Pulmonary artery endothelial cell (primary cell): ENCODE measurements at regions not wholly inside any gene's neighbourhood (a gene's known extent, or its start where the extent isn't known, plus 50 kb on each side); places are given as distances from the start of the nearest gene placed in this dataset.

Experiments used
- DNase-seq: peaks from one replicate; pipeline ENCODE4 v3.0.0-alpha.2; 2011; ENCODE audit warnings: low read depth, low spot score

DNA sequence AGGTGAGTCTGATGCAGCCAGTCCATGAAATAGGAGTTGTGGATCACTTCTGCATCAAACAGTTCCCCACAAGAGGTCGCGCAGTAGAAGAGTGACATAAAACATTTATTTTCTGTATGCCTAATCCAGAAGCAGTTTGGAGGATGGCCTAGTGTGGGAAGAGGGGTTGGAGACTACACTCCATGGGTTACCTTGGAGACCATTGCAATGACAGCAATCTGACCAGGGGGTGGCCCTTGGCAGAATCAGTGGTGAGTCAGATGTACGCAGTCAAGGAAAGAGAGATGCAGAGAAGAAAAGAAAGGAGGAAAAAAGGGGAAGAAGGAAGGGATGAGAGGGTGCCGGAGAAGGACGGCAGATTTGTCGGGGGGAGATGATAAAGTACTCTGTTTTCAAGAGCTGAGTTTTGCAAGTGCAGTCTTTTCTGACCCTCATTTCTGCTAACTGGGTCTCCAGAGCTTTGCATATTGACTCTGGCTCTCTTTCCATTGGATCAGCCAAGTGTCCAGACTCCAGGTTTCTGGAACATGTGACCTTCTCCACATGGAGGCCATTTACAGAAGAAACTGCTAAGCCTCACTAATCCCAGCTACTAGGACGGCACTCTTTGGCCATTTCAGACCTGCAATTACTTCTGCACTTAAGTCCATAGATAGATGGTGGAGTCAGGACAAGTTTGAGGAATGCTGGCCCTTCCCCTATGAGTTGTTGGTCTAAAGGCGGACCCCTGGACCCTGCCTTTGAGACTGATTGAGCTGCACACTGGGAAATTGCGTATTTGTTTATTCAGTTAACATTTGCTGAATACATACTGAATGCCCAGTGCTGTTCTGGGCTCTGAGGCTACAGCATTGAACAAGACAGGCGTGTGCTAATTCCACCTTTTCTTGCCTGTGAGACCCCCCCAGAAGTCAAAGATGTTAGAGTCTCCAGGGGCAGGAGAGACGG is 424.2 kb downstream of the BCL11B start:
- no peak for DNase-seq

DNA sequence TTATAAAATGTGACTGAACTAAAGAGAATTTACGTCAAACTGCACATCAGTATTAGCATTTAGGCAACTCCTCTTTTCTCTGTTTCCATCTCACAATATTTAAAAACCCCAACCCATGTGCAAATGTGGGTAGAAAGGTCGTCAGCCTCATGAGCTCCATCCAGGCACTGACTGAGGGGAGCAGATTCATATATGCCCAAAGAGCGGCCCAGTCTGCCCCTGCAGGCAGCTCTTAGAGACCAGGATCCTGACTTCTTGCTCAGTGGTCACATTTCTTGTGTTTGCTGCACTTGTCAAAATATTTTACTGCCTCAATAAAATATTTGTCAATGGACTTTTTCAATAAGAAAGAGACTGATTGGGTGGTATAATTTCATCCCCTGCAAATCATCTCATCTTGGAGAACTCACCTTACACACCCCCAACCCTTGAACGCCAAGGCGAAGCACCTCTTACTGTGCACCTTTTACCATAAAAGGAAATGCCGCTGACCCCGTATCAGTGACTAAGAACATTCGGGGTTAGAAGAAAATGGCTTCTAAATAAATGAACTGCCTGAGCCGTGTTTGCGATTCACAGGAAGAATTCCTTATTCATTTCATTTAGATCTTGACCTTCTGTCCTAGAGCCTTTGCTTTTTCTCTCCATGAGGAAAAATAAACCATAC is 418.8 kb downstream of the BCL11B start:
- no peak for DNase-seq

DNA sequence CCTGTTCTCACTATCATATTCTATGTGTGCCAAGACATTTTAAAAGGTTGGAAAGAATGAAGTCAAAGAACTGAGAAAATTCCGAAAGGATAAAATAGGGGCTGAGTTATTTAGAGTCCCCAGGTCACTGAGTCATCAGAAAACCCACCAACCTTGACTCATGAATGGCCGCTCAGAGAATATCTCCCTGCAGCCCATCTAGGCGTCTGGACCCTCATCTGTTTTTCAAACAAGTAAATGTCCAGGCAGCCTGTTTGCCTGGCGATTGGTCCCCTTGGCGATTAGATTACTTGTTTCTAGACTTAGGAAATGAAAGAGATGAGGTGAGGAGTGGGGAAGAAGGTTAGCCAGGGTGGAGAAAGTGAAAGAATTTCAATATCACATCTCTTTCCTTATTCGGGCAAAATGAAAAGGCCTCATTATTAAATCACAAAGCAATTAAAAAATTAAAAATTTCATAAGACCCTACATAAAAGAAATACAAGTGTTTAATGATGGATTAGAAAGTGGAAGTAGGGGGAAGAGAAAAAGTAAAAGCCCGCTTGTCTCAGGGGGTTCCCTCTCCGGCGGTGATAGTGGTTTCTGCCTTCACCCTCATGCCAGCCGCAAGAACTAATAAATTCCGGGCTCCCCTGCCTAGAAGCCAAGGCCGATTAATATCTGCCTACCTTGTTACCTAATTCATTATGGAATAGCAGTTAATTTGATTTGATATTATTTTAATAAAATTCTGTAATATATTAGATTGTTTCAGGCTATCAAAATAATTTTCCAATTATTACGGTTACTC is 415.9 kb downstream of the BCL11B start:
- no peak for DNase-seq

DNA sequence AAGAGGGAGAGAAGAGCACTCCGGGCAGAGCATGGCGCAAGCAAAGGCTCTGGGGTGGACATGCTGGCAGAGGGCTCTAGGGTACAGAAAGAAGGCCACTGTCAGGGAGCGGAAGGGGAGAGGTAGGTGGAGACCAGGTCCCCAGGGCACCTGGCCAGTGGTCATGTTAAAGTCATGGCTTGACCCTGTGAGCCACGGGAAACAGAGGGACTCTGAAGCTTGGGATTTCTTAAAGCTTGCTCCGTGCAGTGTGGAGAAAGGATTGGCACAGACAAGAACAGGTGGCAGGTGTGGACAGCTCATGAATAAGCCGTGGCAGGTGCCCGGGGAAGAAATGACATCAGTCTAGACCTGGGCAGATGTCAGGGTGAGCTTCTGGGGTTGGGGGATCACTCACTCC is 413.8 kb downstream of the BCL11B start:
- no peak for DNase-seq

DNA sequence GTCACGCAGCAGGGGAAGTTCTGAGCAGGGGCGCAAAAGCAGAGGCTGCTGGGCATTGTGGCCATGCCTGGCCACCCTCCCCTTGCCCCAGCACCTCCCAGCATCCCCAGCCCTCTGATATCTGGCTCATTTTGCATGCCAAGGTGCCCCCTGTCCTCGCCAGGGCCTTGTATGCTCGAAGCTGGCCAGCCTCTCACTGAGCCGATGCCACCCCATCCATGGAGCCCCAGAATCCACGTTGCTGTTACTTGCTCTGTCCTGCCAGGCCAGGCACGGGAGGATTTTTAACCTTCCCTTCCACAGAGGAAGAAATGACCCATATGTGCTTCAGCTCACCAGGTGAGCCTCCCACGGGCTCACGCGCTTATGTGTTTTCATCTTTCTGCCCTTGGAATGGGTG is 413.4 kb downstream of the BCL11B start:
- DNase-seq, result no peak

DNA sequence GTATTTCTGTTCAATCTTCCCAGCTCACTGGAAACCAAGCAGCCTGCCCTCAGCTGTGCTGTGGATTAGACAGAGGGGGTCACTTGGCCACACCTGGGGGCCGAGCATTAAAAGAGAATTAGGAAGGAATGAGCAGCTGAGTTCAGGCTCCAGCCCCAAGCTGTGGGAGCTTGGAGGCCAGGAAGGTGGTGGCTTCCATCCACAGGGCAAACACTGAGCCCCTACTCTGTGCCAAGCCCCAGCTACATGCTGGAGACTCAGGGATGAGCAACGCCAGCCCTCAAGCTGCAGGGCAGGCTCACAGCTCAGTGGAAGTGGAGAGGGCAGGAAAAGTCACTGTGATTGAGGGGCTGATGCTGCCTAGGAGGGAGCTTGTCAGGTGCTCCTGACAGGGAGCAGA is 412.7 kb downstream of the BCL11B start:
- DNase-seq, result no peak

DNA sequence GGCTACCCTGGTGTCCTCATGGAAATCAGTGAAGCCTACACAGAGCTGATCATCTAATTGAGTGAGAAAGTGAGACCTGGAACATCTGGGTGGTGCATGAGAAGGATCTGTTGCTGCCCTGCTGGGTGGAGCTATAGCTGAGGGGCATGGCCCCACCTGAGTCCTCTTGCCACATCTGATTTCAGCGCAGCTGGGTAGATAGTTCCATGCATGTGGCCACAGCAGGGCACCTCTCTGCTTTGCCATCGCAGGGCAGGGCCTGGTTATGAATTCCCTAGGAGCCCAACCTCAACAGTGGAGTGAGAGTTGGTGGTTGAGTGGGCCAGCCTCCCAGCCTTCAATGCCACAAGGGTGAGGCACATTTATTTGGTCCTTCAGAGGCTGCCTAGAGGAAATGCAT is 407.8 kb downstream of the BCL11B start:
- no peak for DNase-seq

DNA sequence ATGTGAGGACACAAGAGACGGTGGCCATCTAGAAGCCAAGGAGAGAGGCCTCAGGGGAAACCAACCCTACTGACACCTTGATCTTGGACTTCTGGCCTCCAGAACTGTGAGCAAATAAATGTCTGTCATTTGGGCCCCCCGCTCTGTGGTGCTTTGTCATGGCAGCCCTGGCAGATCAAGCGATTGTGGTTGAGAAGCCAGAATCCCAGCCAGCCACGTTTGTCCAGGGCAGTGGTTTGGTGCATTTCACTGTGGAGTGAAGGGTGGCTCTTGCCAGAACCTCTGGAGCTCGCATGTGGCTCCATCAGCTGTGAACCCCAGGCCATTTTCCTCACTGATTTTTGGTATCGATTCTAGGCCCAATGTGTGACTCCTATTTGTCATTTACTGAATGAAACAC is 404.9 kb downstream of the BCL11B start:
- no peak for DNase-seq

DNA sequence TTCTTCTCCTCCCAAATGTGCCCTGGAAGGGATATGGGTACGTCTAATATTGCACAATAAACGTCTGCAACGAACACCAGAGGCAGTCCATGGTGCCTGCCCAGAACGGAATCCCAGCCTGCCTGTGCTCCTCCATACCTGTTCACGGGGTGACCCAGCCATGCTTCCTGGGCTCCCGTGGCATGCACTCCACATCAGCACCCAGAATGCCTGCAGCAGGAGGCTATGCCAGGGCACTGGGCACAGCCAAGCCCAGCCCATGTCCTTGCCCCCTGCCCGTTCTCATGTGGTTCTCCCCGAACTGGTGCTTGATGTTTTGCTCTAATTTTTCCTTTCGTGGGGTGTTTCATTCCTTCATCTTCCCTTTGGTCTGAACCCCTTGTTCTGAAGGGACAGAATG is 404.3 kb downstream of the BCL11B start:
- DNase-seq, result no peak

DNA sequence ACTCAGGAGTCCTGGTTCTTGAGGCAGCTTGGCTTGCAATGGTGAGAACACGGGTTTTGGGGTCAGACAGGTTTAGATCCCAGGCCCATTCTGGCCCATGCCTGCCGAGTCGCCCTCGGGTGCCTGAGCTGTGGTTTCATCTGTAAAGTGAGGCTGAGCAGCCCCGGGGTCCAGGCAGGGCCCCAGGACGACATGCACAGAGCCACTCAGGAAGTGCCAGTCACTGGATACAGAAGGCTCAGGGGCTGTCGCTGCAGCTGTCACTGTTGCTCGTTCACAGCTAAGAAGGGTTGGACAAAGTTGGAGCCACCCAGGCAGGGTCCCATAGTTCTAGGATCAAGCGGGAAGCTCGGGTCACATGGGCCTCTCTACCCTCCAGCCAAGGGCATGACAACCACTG is 403.1 kb downstream of the BCL11B start:
- no peak for DNase-seq

DNA sequence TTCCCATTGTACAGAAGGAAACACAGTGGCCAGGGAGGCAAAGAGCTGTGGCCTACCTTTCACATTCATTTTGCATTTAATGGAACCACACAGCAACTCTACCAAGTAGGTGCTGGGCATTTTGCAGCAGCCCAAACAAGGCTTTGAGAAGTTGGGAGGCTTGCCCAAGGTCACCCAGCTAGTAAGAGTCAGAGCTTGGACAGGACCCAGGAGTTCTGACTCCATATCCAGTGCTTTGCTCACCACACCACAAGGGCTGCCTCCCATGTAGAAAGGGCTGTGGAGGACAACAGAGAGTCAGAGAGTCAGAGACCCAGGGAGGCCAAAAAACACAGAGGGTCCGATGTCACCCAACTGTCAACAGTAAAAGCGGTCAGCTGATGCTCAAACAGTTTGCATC is 400.2 kb downstream of the BCL11B start:
- no peak for DNase-seq

DNA sequence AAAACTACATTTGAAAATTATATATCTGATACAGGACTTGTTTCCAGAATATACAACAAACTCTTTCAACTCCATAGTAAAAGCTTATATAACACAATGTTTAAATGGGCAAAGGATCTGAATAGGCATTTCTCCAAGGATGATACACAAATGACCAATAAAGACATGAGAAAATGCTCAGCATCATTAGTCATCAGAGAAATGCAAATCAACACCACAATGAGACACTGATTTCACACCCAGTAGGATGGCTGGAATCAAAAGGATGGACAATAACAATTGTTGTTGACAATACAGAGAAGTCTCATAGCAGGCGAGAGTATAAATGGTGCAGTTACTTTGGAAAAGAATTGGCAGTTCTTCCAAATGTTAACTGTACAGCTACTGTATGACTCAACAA is 394.9 kb downstream of the BCL11B start:
- DNase-seq, result no peak

DNA sequence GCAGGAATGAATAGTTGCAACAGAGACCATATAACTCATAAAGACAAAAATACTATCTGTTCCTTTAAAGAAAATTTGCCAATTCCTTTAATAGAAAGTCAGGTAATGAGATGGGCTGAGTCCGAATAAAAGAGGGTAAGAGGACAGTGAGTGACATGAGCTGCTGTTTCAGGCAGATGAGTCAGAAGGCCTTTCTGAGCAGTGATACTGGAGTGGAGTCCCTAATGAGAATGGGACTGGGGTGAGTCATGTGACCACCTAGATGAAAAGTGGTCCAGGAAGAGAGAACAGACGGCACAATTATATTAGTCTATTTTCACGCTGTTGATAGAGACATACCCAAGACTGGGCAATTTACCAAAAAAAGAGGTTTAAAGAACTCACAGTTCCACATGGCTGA is 393.7 kb downstream of the BCL11B start:
- DNase-seq, result no peak

DNA sequence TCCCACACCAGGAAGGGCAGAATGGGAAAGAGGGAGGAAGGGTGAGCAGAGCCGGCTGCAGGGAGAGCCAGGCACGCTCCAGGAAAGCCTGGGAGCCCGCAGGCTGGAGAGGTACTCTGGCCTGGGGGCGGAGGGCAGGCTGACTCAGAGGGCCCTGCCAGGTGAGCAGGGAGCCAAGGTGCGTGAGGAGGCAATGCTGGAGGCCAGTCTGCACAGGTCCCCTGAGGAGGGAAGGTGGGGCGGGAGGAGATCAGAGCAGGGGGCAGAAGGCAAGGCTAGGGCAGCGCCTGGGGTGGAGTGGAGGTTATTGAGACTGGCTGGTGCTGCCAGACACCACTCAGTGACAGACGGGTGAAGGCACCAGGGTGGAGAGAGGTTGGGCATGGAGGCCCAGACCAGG is 385.0 kb downstream of the BCL11B start:
- no peak for DNase-seq

DNA sequence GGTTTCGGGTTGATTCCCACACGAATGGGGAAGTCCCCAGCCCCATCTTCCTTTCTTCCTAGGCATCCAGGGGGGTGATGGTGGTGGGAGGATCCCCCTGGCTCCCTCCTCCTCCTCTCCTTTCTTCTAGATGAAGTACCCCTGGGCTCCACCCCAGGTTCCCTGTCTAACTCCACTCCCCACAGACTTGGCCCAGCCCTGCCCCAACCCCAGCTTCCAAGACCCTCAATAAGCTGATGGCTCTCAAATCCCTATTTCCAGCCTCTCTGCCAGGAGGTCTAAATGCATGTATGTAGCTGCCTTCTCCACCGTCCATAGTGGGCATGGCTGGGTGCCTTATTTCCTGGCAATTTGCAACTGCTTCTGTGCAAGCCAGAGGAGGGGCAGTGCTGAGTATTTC is 383.7 kb downstream of the BCL11B start:
- DNase-seq, result no peak

DNA sequence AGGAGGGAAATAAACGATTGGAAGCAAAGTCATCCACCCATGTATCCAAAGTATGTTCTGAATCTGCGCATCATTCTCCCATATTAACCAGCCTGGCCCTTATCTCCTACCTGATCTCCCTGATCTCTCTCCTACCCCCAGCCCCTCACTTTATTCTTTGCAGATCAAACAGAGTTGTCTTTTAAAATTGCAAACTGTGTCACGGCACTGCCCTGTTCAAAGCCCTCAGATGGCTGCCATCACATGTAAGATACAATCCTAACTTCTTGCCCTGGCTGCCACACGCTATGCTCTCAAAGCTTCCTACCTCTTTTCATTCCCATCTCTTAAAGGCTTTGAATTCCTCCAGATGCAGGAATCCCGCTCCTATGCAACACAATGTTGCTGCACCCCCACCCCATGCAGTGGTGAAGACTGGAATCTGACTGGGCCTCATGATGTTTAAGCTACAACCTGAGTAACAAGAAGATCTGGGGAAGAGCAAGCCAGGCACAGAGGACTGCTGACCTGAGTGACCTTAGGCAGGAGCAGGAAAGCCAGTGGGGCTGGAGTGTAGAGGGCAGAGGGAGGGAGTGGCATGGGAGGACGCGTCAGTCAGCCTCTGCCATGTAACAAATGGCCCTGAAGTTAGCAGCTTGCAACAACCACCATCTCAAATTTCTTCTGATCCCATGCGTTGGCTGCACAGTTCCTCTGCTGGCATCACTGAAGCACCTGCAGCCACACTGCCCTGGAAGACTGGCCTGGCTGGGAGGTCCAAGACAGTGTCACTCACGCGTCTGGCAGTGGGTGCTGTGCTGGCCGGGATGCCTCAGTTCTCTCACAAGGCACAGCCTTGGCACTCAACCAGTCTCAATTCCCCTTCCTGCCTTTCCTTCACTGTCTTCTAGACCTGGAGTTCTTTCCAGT is 382.8 kb downstream of the BCL11B start:
- no peak for DNase-seq

DNA sequence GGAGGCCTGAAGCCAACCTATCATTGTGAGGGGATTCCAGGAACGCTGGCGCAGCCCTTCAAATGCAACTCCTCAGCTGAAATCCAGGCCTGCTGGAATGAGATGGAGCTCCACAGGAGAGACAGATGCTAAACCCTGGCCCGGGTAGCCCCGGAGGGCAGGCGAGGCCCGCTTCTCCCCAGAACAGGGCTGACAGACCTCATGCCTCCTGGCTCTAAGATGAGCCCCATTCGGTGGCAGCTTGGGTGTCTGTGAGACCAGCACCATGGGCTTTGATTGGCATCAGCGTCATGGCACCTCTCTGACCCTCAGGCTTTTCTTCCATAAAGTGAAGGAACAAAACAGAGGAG is 382.2 kb downstream of the BCL11B start:
- DNase-seq, result no peak

DNA sequence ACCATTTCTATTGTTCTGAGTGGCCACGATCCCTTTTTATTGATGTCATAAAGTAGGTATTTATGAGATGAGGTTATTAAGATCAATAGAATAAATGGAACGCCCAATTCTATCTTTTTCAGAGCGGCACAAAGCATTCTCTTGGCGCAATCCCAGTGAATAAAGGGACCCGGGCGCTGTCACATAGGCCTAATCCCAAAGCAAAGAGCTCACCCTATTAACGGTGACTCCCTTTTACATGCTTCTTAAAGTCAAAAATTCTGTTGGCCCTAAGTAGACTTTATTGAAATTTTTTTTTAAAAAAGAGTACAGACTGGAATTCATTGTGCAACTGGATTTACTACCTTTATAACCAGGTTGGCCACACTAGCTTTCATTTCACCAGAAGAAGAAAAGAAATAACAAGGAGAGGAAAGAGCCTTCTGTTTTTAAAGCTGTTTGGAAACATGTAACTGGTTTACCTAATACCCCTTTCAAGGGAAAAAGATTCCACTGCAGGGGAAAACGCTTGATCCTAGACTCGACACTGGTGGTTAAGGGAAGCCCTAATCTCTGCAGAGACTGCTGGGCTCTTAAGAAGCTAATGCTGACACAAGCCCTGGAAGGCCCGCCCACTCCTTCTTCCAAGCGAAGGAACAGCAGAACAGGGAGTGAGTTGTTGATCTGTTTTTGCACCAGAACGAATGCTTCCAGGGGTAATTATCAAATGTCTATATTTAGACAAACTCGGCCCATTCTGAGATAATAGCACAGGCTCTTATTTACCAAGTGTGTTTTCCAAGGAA is 381.2 kb downstream of the BCL11B start:
- no peak for DNase-seq

DNA sequence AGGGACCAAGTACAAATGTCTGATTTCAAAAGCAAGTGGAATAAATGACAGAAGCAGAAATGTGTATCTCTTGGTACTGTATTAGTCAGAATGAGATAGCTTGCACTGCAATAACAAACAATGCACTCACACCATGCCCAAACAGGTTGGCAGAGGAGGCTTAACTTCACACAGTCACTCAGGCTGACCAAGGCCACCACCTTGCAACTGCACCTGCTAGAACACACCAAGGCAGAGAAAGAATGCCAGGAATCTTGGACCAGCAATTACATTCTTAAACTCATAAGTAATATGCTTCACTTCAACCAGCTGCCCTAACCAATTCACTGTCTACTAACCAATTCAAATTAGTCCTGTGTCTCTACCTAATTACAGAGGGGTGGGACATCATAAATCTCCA is 378.3 kb downstream of the BCL11B start:
- no peak for DNase-seq

DNA sequence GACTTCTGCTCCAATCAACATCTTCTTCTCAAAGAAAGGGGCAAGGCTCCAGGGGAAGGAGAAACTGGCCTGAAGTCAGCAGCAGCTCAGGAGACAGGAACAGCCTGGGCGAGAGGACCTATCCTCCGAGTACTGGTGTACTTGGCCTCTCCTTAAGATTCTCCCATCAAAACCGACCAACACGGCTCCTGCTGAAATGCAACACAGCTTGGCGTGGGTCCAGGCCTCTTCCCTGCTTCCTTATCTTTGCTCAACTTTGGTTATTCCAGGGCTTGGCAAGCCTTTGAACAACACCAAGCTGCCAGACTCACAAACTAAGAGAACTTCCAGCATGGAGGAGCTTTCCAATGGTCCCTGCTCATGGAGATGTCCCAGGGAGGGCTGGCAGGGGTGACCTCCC is 377.4 kb downstream of the BCL11B start:
- DNase-seq, result no peak
